Liver (tissue), 7 donors: ENCODE measurements at regions not wholly inside any gene's neighbourhood (a gene's known extent, or its start where the extent isn't known, plus 50 kb on each side); places are given as distances from the start of the nearest gene placed in this dataset.

Experiments used
- DNase-seq: peaks from one replicate; pipeline ENCODE4 v3.0.0-alpha.2; 2017; ENCODE audit warnings: low spot score
- H3K27ac ChIP-seq, 2 donors: one replicate each; pipeline ENCODE4 v1.7.0; 2013; ENCODE audit warnings: inconsistent platforms in 2 of 2, low read length in 2 of 2, control low read depth in 1 of 2, low read depth in 1 of 2, mild to moderate bottlenecking in 1 of 2
- H3K27me3 ChIP-seq, 4 donors: one replicate each; pipeline versions ENCODE4 v1.6.1 to v1.7.0; 2013; ENCODE audit warnings: low read length in 3 of 4, inconsistent platforms in 1 of 4, mild to moderate bottlenecking in 1 of 4, moderate library complexity in 1 of 4; ENCODE audit not compliant: control insufficient read depth in 4 of 4, insufficient read depth in 4 of 4
- H3K36me3 ChIP-seq, 4 donors: one replicate each; pipeline versions ENCODE4 v1.6.1 to v1.7.0; 2013; ENCODE audit warnings: low read length in 3 of 4, mild to moderate bottlenecking in 3 of 4, low read depth in 1 of 4, moderate library complexity in 1 of 4; ENCODE audit not compliant: control insufficient read depth in 4 of 4, insufficient read depth in 3 of 4
- H3K4me1 ChIP-seq, 4 donors: one replicate each; pipeline versions ENCODE4 v1.6.1 to v1.7.0; 2013; ENCODE audit warnings: low read length in 3 of 4, mild to moderate bottlenecking in 3 of 4, moderate library complexity in 1 of 4; ENCODE audit not compliant: control insufficient read depth in 4 of 4, insufficient read depth in 4 of 4
- H3K4me3 ChIP-seq, 3 donors: one replicate each; pipeline versions ENCODE4 v1.6.1 to v1.7.0; 2013; ENCODE audit warnings: low read length in 3 of 3, control low read depth in 1 of 3, low read depth in 1 of 3, mild to moderate bottlenecking in 1 of 3
- H3K9ac ChIP-seq, 2 donors: one replicate each; pipeline ENCODE4 v1.7.0; 2013; ENCODE audit warnings: low read length in 2 of 2, mild to moderate bottlenecking in 2 of 2, moderate library complexity in 2 of 2, control low read depth in 1 of 2, low read depth in 1 of 2
- H3K9me3 ChIP-seq, 4 donors: one replicate each; pipeline versions ENCODE4 v1.6.1 to v1.7.0; 2013; ENCODE audit warnings: low read length in 3 of 4; ENCODE audit not compliant: control insufficient read depth in 4 of 4
- EGR1 ChIP-seq, 2 donors: IDR thresholded peaks; 2 replicates each; pipeline ENCODE4 v1.6.1; 2016 to 2018; ENCODE audit warnings: antibody characterized with exemption in 2 of 2, low read depth in 2 of 2
- HNF4G ChIP-seq: IDR thresholded peaks from 2 replicates; pipeline ENCODE4 v1.6.1; 2016; ENCODE audit warnings: antibody characterized with exemption
- MAX ChIP-seq: IDR thresholded peaks from 2 replicates; pipeline ENCODE4 v1.6.1; 2016; ENCODE audit warnings: antibody characterized with exemption
- RAD21 ChIP-seq, 2 donors: IDR thresholded peaks; 2 replicates each; pipeline ENCODE4 v1.6.1; 2016; ENCODE audit warnings: antibody characterized with exemption in 2 of 2, mild to moderate bottlenecking in 2 of 2
- RXRA ChIP-seq, 2 donors: IDR thresholded peaks; 2 replicates each; pipeline ENCODE4 v1.6.1; 2017 to 2018; ENCODE audit warnings: antibody characterized with exemption in 2 of 2, mild to moderate bottlenecking in 1 of 2
- TAF1 ChIP-seq: conservative IDR thresholded peaks from 2 replicates; pipeline ENCODE4 v1.6.1; 2016; ENCODE audit warnings: antibody characterized with exemption, mild to moderate bottlenecking
- YY1 ChIP-seq: IDR thresholded peaks from 2 replicates; pipeline ENCODE4 v1.6.1; 2016; ENCODE audit warnings: antibody characterized with exemption, mild to moderate bottlenecking
- ZBTB33 ChIP-seq: IDR thresholded peaks from 2 replicates; pipeline ENCODE4 v1.6.1; 2016; ENCODE audit warnings: antibody characterized with exemption
- TF ChIP-seq, protein P1 (sequence below): IDR thresholded peaks from 2 replicates; pipeline ENCODE4 v1.6.1; 2016; ENCODE audit warnings: antibody characterized with exemption, mild to moderate bottlenecking
- TF ChIP-seq, protein P2 (sequence below): IDR thresholded peaks from 2 replicates; pipeline ENCODE4 v1.6.1; 2016; ENCODE audit warnings: antibody characterized with exemption
- TF ChIP-seq, protein P3 (sequence below): fragments of 150-350 bp; IDR thresholded peaks from 2 replicates; pipeline ENCODE4 v1.5.1; 2017; ENCODE audit warnings: improper control_type of control experiment, low read depth, low read length; ENCODE audit not compliant: missing input control
- donor health status: healthy.
- donor health status: healthy.
- donor health status: healthy.
- donor health status: healthy.

- TF ChIP-seq, protein P1, sequence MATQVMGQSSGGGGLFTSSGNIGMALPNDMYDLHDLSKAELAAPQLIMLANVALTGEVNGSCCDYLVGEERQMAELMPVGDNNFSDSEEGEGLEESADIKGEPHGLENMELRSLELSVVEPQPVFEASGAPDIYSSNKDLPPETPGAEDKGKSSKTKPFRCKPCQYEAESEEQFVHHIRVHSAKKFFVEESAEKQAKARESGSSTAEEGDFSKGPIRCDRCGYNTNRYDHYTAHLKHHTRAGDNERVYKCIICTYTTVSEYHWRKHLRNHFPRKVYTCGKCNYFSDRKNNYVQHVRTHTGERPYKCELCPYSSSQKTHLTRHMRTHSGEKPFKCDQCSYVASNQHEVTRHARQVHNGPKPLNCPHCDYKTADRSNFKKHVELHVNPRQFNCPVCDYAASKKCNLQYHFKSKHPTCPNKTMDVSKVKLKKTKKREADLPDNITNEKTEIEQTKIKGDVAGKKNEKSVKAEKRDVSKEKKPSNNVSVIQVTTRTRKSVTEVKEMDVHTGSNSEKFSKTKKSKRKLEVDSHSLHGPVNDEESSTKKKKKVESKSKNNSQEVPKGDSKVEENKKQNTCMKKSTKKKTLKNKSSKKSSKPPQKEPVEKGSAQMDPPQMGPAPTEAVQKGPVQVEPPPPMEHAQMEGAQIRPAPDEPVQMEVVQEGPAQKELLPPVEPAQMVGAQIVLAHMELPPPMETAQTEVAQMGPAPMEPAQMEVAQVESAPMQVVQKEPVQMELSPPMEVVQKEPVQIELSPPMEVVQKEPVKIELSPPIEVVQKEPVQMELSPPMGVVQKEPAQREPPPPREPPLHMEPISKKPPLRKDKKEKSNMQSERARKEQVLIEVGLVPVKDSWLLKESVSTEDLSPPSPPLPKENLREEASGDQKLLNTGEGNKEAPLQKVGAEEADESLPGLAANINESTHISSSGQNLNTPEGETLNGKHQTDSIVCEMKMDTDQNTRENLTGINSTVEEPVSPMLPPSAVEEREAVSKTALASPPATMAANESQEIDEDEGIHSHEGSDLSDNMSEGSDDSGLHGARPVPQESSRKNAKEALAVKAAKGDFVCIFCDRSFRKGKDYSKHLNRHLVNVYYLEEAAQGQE, result no peak
Observed at GRCh38 chr5:54799645-54800044, 185.7 kb downstream of the ESM1 start (continued).

- TF ChIP-seq MAX, result no peak
- TF ChIP-seq, protein P2, sequence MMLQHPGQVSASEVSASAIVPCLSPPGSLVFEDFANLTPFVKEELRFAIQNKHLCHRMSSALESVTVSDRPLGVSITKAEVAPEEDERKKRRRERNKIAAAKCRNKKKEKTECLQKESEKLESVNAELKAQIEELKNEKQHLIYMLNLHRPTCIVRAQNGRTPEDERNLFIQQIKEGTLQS, result no peak
- TF ChIP-seq YY1, result no peak
- DNase-seq, result no peak
- Histone ChIP-seq H3K4me1 (no peaks in the 10 kb centered on the region), H3K36me3 (no peaks in the 10 kb centered on the region), H3K9ac (no peak overlapping the region), H3K27ac (no peak overlapping the region), H3K9me3 (no peaks in the 10 kb centered on the region), H3K4me3 (no peak overlapping the region), H3K27me3 (no peaks in the 10 kb centered on the region)
Observed at GRCh38 chr5:54795777-54796176, 189.6 kb downstream of the ESM1 start.

DNA sequence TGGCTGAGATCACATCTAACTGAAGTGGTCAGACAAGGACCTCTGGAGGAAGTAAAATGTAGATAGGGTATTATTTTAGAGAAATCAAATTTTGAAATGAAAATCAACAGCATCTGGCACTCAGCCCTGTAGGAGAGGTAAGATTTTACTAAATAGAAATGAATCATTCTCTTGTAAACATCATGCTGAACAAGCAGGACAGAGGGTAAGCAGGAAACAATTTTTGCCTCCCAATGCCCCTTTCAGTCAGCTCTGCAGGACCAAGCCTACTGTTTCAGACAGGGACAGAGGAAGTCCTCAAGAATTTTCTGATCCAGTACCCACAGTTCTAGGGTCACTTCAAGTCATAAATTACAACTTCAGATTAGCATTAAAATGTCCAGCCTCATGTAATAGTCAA lies 190.1 kb downstream of the ESM1 start:
- DNase-seq, result no peak
- Histone ChIP-seq H3K9me3 (no peaks in the 10 kb centered on the region), H3K27me3 (no peaks in the 10 kb centered on the region), H3K4me3 (no peak overlapping the region), H3K9ac (no peak overlapping the region), H3K27ac (no peak overlapping the region), H3K36me3 (no peaks in the 10 kb centered on the region), H3K4me1 (no peaks in the 10 kb centered on the region)
- TF ChIP-seq, protein P2, result no peak
- no peak for TF ChIP-seq YY1
- TF ChIP-seq RAD21 (IDR thresholded peaks at IDR 0.05), result no peak
- no peak for TF ChIP-seq EGR1 (IDR thresholded peaks at IDR 0.05; ENCODE audit: low read depth in 2 of 2)
- TF ChIP-seq, protein P3, sequence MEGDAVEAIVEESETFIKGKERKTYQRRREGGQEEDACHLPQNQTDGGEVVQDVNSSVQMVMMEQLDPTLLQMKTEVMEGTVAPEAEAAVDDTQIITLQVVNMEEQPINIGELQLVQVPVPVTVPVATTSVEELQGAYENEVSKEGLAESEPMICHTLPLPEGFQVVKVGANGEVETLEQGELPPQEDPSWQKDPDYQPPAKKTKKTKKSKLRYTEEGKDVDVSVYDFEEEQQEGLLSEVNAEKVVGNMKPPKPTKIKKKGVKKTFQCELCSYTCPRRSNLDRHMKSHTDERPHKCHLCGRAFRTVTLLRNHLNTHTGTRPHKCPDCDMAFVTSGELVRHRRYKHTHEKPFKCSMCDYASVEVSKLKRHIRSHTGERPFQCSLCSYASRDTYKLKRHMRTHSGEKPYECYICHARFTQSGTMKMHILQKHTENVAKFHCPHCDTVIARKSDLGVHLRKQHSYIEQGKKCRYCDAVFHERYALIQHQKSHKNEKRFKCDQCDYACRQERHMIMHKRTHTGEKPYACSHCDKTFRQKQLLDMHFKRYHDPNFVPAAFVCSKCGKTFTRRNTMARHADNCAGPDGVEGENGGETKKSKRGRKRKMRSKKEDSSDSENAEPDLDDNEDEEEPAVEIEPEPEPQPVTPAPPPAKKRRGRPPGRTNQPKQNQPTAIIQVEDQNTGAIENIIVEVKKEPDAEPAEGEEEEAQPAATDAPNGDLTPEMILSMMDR, result no peak
- no peak for TF ChIP-seq HNF4G
- TF ChIP-seq TAF1, result no peak
- TF ChIP-seq MAX, result no peak
- TF ChIP-seq, protein P1, result no peak
- no peak for TF ChIP-seq RXRA (IDR thresholded peaks at IDR 0.05)
- no peak for TF ChIP-seq ZBTB33
